NCI-H748 (cell line): ENCODE measurements at regions not wholly inside any gene's neighbourhood (a gene's known extent, or its start where the extent isn't known, plus 50 kb on each side); places are given as distances from the start of the nearest gene placed in this dataset.

ENCODE experiments used
- DNase-seq: peaks from one replicate; lab custom pipeline; 2025; ENCODE audit not compliant: unreplicated experiment; lab: John Stamatoyannopoulos, UW

GRCh38 chr3:74510261-74510818, 104.1 kb downstream of the CNTN3 start:
- DNase-seq = no peak

GRCh38 chr3:74507691-74508090, 106.8 kb downstream of the CNTN3 start:
- DNase-seq = no peak

- DNase-seq = no peak
Measured at GRCh38 chr3:74506246-74506645, 108.2 kb downstream of the CNTN3 start.

GRCh38 chr3:74501007-74501406, 113.5 kb downstream of the CNTN3 start:
- DNase-seq = peak; percentile 1

GRCh38 chr3:74500257-74500656, 114.2 kb downstream of the CNTN3 start:
- no peak for DNase-seq

- no peak for DNase-seq
Measured at GRCh38 chr3:74491874-74492273, 122.6 kb downstream of the CNTN3 start.

- no peak for DNase-seq
Measured at GRCh38 chr3:74489050-74489792, 125.2 kb downstream of the CNTN3 start.

GRCh38 chr3:74479915-74480314, 134.5 kb downstream of the CNTN3 start:
- DNase-seq = no peak

- DNase-seq = no peak
Measured at GRCh38 chr3:74470313-74470712, 144.1 kb downstream of the CNTN3 start.

- DNase-seq = no peak
Measured at GRCh38 chr3:74469713-74470112, 144.7 kb downstream of the CNTN3 start.

- DNase-seq = no peak
Measured at GRCh38 chr3:74469151-74469550, 145.3 kb downstream of the CNTN3 start.

GRCh38 chr3:74465715-74466410, 148.6 kb downstream of the CNTN3 start:
- DNase-seq = no peak

GRCh38 chr3:74463515-74463914, 150.9 kb downstream of the CNTN3 start:
- DNase-seq = no peak

GRCh38 chr3:74456166-74456565, 158.3 kb downstream of the CNTN3 start:
- no peak for DNase-seq

GRCh38 chr3:74447221-74447620, 167.2 kb downstream of the CNTN3 start:
- no peak for DNase-seq

GRCh38 chr3:74445541-74445940, 168.9 kb downstream of the CNTN3 start:
- DNase-seq = no peak

GRCh38 chr3:74443102-74443501, 171.4 kb downstream of the CNTN3 start:
- DNase-seq = no peak

GRCh38 chr3:74442683-74443082, 171.8 kb downstream of the CNTN3 start:
- DNase-seq = no peak

- no peak for DNase-seq
Measured at GRCh38 chr3:74442068-74442467, 172.4 kb downstream of the CNTN3 start.

GRCh38 chr3:74436184-74436583, 178.3 kb downstream of the CNTN3 start:
- DNase-seq = no peak

- no peak for DNase-seq
Measured at GRCh38 chr3:74435631-74436030, 178.8 kb downstream of the CNTN3 start.

GRCh38 chr3:74434406-74434805, 180.1 kb downstream of the CNTN3 start:
- no peak for DNase-seq
